Embryonic facial prominence (tissue), 1 donor: ENCODE measurements at regions not wholly inside any gene's neighbourhood (a gene's known extent, or its start where the extent isn't known, plus 50 kb on each side); places are given as distances from the start of the nearest gene placed in this dataset.

Experiments used
- DNase-seq: peaks from one replicate; pipeline ENCODE4 v3.0.0-alpha.2; 2016; ENCODE audit errors: extremely low spot score

DNA sequence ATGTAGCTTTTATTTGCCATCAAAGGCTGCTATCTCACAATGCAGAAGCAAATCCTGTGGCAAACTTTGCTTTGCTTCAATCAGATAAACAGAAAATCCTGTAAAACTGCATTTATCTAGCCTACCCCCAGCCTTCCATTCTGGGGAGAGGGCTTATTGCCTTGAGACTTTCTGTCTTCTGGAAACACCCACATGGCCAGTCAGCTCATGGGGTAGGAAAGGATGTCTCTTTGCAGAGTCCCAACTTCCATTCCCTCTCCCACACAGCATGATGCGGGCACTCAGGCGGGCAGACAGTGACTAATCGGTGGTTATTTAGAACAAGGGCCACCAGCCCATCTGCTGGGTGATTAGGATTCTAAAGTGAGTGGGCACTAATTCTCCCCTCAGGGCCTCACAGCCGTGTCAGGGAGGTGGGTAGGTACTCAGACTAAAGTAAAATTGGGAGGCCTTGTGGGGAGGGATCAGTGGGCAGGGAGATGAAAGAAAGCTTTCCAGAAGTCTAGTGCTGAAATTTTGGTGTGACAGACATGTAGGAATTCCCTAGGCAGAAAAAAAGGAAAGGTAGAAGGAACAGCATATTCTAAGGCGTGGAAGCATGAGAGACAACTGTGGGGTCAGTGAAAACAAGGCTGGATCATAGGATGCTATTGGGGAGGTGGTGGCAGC is 720.5 kb downstream of the VRK1 start:
- no peak for DNase-seq

DNA sequence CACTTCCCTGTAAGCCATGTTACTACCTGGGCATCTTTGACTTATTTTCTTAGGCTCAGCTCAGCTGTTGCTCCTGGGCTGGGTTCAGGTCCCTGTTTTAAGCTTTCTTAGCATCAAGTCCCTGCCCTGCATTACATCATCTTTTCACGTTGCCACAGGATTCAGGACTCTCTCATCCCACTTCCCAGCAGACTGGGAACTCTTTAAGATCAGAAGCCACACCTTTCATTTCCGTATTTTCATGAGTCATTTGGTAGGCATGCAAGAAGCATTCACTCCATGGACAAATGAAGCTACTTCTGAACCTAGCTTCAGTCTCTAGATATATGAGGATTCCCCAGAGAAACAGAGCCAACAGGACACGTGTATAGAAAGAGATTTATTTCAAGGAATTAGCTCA is 726.8 kb downstream of the VRK1 start:
- DNase-seq, result no peak

DNA sequence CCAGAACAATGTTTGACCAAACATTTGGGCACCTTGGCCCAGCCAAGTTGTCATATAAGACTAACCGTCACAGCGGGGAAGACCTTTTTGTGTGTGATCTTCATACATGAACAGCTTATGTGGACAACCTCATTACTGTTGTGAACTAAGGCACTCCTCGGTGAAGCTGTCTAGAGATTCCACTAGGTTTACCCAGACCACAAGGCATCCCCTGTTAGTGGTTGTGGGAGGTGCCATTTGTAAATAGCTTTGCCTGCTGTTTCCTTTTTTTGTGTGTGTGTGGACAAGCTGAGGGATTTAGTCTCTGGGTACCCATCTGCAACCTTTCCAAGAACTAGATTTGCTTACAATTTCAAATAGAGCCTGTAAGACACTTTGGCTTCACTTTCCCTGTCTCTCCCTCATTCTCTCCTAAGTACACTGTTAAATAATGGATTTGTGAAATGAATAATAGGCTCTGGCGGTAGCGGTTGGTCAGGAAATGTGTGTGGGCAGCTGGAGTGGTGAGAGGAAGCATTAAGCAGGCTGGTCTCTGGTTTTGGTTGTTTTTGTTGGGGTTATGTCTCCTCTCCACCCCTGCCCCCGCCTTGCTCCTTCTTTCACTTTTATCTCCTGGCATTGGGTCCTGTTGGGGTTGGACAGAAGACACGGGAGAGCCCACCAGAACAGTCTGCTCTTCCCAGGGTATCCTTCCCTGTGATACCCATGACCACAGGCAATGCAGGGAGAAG is 727.6 kb downstream of the VRK1 start:
- DNase-seq, result no peak

DNA sequence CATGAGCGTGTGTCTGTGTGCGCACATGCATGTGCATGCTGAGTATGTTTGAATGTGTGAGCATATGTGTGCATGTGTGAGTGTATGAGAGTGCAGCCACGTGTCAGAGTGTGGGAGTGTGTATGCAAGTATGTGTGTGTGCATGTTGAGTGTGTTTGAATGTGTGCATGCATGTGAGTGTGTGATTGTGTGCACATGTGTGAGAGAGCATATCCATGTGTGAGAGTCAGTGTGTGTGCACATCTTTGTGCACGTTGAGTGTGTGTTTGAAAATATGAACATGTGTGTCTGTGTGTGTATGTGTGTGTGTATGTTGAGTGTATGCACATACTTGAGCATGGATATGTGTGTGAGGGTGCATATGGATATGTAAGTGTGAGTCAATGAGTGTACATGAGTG is 730.8 kb downstream of the VRK1 start:
- no peak for DNase-seq

DNA sequence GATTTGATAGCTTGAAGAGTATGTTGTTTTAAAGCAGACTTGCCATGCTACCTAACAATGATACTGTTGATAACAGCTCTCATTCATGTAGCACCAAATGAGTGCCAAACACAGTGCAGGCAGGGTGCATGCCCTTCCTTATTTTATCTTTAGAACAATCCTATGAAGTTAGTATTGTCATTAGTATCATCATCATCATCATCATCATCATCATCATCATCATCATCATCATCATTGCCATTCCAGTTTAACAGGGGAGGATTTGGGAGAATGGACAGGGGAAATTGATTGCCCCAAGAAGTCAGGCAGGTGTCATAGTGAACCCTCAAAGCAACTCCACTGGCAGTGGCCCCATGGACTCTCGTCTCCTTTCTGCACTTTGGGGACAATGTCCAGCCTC is 734.9 kb downstream of the VRK1 start:
- DNase-seq, result no peak

DNA sequence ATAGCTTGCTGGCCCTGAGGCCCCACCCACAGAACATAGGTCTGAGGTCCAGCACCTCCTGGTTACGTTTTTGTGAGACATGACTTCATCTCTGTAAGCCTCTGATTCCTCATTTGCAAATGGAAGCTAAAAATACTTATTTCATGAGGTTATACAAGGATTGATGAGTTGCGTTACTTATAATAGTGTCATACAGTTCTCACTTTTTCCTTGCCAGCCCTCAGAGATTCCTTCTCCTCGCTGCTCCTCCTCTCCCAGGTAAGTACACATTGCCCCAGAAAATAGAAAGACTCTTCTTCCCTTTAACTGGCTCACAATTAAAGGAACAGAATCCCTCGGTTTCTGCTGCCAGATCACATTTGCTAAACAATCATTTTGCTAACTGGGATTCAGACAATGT is 739.2 kb downstream of the VRK1 start:
- DNase-seq, result no peak

DNA sequence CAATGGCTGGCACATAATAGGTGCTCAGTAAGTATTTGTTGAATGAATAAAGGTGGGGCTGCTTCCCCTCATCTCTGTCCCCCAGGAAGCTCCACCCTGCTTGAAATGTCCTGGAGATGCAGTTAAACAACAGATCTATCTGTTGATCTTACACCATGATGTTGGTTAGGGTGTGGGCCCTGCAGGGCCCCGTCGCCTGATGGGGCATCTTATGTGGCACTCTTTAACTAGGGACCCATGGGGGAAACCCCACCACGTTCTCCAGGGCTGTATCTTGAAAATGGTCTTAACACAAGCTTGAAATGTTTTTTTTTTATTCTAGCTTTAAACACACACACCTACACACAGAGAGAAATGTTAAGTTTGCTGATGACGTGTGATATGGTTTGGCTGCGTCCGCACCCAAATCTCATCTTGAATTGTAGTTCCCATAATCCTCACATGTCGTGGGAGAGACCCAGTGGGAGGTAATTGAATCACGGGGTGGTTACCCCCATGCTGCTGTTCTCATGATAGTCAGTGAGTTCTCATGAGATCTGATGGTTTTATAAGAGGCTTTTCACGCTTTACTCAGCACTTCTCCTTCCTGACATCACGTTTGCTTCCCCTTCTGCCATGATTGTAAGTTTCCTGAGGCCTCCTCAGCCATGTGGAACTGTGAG is 741.7 kb downstream of the VRK1 start:
- DNase-seq, result no peak

DNA sequence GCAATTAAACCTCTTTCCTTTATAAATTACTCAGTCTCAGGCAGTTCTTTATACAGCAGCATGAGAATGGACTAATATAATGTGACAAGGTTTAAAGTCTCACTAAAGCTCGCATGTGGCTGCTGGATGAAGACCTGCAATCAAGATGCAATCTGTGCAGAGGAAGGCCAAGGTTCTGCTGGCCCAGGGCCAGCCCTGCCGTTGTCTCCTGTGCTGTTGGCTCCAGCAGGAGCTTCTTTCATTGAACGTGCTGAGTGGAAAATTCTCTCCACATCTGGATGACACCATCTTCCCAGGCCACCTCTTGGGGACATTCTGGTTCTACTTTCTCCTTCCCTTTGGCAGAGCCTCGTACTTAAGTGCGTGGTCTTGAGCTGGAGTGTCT is 742.2 kb downstream of the VRK1 start:
- DNase-seq, result no peak

DNA sequence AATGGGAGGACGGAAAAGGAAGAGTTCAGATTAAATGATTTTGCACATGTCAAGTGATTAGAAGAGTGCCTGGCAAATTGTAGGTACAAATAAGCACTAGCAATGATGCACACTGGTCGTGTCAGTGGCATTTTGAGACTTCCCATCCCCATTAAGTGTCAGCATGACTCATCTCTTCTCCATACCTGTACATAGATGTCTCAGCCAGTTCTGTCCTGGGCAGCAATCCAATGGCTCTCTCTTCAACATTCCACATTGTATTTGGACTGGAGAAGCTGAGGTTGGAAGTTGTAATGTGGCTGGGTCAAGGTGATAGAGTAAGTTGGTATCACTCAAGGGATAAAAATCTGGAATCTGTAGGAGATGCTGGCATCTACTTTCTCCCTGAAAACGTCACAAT is 742.7 kb downstream of the VRK1 start:
- no peak for DNase-seq

DNA sequence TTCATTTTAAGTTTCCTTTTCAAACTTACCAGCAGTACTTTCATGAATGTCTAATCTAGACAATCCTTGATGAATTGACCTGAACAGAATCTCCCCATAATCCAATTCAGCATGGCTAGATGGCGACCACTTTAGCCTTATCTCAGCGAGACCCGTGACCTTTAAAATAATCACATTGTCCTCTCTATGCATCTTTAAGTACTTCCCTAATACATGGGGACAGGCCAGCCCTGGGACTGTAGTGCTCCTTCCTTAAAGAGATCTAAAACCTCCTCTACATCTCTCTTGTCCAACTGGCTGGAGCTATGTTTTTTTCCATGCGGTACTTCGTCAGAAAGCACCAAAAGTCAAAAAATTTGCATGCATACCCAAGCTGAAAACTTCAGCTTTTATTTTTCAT is 746.0 kb downstream of the VRK1 start:
- DNase-seq, result no peak

DNA sequence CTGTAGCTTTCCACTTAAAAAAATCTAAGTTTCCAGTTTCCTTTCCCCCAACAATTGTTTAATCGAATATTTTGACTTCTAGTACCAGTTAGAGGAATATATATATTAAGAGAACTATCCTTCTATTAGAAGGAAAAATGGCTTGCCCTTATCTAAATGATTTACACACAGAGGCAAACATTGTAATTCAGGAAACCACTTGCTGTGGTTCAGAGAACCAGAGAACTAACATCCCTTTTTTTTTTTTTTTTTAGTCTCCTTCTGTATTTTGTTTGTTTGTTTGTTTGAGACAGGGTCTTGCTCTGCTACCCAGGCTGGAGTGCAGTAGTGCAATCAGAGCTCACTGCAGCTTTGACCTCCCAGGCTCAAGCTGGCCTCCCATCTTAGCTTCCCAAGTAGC is 746.6 kb downstream of the VRK1 start:
- DNase-seq, result no peak

DNA sequence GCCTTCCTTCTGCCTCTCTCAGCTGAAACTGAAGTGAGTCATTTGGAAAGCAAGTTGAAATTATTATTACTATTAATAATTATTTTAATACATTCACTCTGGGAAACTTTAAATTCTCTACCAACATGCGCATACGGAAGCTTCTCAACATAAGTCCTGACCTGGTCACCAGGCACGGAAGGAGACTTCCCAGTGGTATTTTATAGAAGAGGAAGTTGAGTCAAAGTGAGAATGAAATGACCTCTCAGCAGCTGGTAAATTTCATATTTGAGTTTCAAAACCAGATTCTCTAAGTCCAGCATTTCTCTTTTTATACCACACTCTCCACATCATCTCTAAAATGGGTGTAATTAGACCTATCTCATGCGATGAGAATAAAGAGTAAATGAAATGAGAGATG is 747.4 kb downstream of the VRK1 start:
- DNase-seq, result no peak

DNA sequence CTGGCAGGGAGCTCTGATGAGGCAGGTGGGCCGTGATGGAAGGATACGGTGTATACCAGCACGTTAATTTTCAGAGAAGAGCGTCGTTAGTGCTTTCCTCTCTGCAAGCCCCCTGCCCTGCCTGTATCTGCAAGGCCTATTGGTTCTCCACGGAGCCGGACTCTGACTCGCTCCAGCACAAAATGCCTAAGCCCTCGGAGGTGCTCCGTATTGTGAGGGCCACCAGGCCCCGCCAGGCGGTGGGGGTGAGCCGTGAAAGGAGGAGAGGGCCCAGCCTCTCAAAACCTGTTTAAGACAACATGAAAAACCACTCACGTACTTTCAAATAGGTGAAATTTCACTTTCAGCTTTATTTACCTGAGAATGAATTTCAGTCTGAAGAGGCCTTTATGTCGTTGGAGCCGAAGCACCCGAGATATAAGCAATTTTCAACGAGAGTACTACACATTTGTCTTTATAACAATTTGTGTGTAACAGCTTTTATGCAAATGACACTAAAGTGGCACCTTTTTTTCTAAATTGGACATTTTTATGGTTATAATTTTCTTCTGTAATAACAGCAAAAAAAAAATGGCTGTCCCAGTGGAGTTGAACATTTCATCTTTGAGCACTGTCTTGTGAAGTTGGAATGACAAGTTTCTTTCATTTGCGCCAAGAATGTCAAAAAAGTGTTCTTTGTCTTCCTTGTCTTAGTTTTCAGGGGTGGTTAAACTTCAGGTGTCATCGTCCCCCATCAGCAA is 749.5 kb downstream of the VRK1 start:
- DNase-seq, result no peak

DNA sequence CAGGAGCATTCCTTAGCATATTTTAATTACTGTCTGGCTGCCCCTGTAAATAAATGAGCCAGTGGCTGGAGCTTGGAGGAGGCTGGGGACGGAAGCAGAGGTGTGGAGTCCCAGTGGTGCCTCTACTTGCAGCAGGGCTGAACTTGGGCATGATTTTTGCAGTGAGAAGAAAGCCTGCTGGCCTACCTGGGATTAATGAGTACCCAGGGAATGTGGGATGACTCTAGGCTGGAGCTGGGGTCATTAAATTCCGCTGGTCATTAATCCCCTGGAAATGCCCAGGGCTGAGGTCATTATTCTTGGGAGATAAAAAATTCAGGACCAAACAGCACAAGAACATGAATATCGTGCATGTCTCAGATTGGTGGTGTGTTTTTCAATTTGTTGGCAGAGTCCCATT is 753.3 kb downstream of the VRK1 start:
- DNase-seq, result no peak

DNA sequence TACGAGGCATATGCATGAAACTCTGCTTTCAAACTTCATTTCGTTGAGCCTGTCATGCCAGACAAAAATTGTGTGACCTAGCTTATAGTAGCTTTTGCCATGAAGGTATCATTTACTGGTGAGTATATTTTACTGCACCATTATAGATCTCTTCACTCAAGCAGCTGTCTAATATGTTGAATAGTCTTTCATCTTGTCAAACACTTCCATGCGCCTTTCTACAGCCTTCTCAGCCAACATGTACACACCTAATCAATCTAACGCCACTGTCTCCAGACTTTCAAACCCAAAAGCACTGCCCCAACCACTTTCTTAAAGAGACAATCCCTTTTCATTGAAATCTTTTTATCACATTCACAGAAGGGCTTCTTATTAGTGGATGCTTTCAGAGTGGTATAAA is 757.4 kb downstream of the VRK1 start:
- DNase-seq, result no peak

DNA sequence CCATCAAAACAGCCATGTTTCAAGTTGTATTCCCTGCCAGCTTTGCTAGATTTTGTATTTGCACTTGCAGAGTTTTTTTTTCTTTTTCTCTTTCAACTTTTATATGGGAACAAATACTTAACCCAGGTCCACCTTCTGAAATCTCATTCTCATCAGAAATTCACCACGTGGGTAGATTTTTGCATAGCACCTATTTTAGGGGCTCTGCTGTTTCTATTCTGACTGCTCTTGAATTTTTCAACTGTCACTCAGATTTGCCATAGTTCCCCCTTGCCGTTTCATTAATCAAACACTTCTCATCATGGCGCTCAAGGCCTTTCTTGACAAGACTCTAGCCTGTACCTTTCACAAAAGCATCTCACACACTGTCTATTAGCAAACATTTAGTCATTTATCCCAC is 767.2 kb downstream of the VRK1 start:
- DNase-seq, result no peak

DNA sequence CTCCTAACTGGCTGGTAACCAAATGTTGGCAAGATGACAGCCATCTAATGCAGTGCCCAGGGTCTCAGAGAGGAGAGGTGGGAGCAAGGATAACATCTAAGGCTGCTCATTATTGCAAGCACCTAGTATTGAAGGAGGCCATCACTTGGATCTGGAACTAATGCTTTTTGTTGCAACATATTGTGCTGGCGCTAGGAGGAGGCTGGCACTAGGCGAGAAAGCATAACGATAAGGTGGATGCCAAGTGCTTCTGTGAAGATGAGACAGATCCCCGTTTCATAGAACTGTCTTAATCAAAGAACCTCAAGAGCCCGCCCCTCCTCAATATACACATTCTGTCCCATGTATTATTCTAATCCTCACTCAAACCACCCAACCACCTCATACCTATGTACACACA is 774.0 kb downstream of the VRK1 start:
- DNase-seq, result no peak

DNA sequence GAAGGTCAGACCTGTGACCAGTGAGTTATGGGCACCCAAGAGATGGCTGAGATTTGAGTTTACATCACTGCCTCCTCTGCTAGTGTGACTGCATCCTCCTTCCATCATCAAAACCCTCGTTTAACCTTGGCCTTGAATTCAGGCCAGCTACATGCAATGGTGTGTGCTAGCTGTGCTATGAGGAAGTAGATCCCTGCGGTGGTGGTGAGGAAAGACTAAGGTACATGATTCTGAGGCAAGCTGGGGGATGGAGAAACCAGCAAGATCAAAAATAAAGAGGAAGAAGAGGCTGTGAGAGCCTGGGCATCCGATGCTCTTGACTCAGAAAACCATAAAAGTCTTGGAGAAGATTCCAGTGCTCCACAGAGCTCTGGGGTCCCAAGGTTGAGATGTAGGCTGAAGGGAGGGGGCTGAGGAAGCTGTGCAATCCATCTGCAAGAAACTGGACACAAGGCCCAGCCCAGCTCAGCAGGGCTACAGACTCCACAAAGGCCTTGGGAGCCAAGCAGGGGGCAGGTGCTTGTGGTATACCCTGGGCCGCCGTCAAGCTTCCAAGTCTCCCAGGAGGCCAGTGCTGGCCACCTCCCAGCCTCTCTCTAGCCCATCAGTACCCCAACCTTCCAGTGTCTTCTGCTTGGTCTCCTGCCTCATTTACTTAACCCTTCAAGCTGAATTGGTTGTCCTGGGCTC is 774.8 kb downstream of the VRK1 start:
- DNase-seq, result no peak

DNA sequence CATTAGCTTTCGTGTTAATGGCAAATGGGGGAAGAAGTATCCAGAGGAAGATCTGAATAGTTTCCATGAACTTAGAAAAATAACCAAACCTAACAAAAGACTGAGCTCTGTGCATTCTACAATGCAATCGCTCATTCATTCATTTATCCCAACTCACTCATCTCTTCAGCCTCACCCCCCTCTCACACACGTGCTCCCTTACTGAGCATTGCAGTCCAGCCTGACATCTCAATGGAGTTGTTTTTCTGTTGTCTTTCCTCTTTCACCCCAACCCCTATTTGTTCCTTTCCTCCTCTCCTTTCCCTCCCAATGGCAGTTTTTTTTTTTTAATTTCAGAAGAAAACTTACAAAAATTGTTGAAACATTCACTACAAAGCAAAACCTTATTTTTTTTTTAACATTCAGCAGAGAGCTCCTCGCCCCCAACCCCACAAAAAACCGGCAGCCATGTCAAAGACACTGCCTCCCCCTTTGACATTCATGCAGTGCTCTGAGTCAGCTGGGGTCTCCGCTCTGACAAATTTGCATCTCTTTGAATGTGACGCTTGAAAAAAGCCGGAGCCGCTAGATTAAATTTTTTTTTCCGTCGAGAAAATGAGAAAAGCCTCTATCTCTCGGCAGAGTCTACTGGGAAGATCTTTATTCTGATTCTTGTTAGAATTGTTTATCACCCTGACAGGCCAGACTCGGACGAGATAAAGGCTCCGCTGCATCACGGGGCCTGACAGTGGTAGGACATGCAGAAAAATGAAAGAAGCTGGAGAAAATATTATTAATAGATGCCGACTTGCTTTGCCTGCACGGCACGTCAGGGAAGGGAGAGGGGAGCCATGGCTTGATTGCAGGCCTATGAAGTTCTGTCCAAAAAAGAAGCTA is 775.6 kb downstream of the VRK1 start:
- no peak for DNase-seq

DNA sequence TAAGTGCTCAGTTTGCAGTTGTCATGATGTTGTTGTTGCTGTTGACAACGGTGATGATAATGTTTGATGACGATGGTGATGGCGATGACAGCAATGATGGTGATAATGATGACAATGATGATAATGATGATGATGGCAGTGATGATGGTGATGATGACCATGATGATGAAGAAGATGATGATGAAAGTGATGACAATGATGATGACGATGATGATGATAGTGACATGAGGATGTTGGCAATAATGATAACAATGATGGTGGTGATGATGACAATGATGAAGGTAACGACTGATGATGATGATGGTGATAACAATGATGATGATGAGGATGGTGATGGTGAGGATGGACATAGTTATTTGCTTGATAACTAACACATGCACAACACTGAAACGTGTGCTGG is 778.5 kb downstream of the VRK1 start:
- no peak for DNase-seq

DNA sequence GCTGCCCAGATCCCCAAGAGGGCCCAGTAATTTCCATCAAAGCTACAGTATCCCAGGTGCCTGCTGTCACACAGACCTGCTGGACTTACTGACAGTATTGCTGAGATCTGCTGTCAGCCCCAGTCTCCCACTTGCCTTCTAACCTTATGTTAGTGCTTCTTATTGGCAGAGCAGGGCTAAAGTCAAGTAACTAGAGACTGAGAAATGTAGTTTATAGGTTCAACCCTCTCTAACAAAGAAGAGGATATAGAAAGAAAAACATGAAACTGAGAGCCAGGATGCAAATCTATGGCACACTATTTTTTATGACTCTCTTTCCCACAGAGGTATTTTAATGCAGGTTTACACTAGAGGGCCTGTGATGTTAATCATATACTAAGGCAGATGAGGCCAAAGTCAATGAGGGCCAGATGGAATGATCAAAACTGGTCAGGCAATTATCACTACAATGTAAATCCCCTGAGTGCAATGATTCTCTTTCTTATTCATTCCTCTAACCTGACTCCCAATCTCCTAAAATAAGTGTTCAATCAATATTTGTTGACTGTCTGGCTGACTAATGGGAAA is 781.9 kb downstream of the VRK1 start:
- DNase-seq, result no peak
